HFFc6 (cell line): ENCODE measurements at regions not wholly inside any gene's neighbourhood (a gene's known extent, or its start where the extent isn't known, plus 50 kb on each side); places are given as distances from the start of the nearest gene placed in this dataset.

Experiments
- DNase-seq: peaks from one replicate; pipeline ENCODE4 v3.0.0-alpha.2; 2018
- H3K27ac Mint-ChIP-seq: 2 replicates; pipeline ENCODE4 v1.8.0; 2020; ENCODE audit warnings: mild to moderate bottlenecking, mixed read lengths
- H3K27me3 Mint-ChIP-seq: 2 replicates; pipeline ENCODE4 v1.8.0; 2021; ENCODE audit warnings: mild to moderate bottlenecking, moderate library complexity, mixed read lengths; ENCODE audit not compliant: insufficient read depth
- H3K36me3 Mint-ChIP-seq: 2 replicates; pipeline ENCODE4 v1.8.0; 2021; ENCODE audit warnings: low read depth, mixed read lengths
- H3K4me1 Mint-ChIP-seq: 2 replicates; pipeline ENCODE4 v1.8.0; 2020; ENCODE audit warnings: low read depth, mixed read lengths
- H3K4me3 Mint-ChIP-seq: 2 replicates; pipeline ENCODE4 v1.8.0; 2020; ENCODE audit warnings: mild to moderate bottlenecking, moderate library complexity, mixed read lengths
- H3K9me3 Mint-ChIP-seq: 2 replicates; pipeline ENCODE4 v1.8.0; 2020; ENCODE audit warnings: mild to moderate bottlenecking, mixed read lengths
- TF ChIP-seq, protein P1 (sequence below): fragments of 200-600 bp; sonication (generic); IDR thresholded peaks from 2 replicates; pipeline ENCODE4 v1.5.0; 2021; ENCODE audit warnings: antibody characterized with exemption, mild to moderate bottlenecking

GRCh38 chr3:74009961-74010844 lies 385.5 kb upstream of the PDZRN3 start:
- Mint-ChIP-seq H3K4me3 (no peak overlapping the region), H3K4me1 (no peaks in the 10 kb centered on the region)
- TF ChIP-seq, protein P1, sequence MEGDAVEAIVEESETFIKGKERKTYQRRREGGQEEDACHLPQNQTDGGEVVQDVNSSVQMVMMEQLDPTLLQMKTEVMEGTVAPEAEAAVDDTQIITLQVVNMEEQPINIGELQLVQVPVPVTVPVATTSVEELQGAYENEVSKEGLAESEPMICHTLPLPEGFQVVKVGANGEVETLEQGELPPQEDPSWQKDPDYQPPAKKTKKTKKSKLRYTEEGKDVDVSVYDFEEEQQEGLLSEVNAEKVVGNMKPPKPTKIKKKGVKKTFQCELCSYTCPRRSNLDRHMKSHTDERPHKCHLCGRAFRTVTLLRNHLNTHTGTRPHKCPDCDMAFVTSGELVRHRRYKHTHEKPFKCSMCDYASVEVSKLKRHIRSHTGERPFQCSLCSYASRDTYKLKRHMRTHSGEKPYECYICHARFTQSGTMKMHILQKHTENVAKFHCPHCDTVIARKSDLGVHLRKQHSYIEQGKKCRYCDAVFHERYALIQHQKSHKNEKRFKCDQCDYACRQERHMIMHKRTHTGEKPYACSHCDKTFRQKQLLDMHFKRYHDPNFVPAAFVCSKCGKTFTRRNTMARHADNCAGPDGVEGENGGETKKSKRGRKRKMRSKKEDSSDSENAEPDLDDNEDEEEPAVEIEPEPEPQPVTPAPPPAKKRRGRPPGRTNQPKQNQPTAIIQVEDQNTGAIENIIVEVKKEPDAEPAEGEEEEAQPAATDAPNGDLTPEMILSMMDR = no peak

DNA sequence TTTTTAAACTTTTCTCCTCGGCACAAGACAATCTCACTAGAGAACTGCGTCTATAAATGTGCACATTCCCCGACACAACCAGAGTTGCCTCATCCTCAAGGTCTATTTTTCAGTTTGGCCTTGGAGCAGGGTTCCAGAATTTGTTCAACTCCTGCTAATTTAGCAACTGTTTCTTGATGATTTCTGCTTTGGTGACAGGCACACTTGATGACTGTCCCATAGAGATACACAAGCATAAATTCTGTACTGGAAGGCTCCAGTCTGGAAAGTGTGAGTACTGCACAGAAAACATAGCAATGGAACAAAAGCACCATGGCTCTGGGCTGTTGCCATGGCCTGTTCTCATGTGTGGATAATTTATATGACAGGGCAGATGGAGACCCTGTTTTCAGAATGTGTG lies 379.6 kb upstream of the PDZRN3 start:
- H3K36me3 Mint-ChIP-seq = no peaks in the 10 kb centered on the region
- H3K27ac Mint-ChIP-seq = no peak overlapping the region

More at GRCh38 chr3:74009961-74010844, 385.5 kb upstream of the PDZRN3 start:
- Mint-ChIP-seq H3K27ac (no peak overlapping the region), H3K9me3 (no peaks in the 10 kb centered on the region), H3K36me3 (no peaks in the 10 kb centered on the region), H3K27me3 (no peaks in the 10 kb centered on the region)
- no peak for DNase-seq

DNA sequence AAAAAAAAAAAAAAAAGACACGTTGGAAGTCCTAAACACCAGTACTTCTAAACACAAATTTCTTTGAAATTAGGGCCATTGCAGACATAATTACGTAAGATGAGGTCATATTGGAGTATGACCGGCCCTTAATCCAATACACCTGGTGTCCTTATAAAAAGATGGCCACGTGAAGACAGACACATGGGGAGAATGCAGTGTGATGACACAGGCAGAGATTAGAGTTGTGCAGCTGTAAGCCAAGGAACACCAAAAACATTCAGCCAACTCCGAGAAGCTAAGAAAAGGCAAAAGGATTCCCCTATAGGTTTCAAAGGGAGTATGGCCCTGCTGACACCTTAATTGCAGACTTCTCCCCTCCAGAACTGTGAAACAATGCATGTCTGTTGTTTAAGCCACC lies 379.0 kb upstream of the PDZRN3 start:
- TF ChIP-seq, protein P1 = no peak
- no peaks in the 10 kb centered on the region for H3K4me1 Mint-ChIP-seq
- DNase-seq = no peak
- no peak overlapping the region for H3K27ac Mint-ChIP-seq
- H3K27me3 Mint-ChIP-seq = no peaks in the 10 kb centered on the region
- H3K4me3 Mint-ChIP-seq = no peak overlapping the region
- no peaks in the 10 kb centered on the region; the same call in 1 of the 2 replicates for H3K9me3 Mint-ChIP-seq
- no peaks in the 10 kb centered on the region for H3K36me3 Mint-ChIP-seq

More for the DNA sequence above, 379.6 kb upstream of the PDZRN3 start:
- no peak overlapping the region for H3K4me3 Mint-ChIP-seq
- no peaks in the 10 kb centered on the region for H3K9me3 Mint-ChIP-seq
- TF ChIP-seq, protein P1 = no peak
- no peaks in the 10 kb centered on the region for H3K4me1 Mint-ChIP-seq
- DNase-seq = no peak
- no peaks in the 10 kb centered on the region for H3K27me3 Mint-ChIP-seq

- no peak for DNase-seq
- no peaks in the 10 kb centered on the region; the same call in 1 of the 2 replicates for H3K9me3 Mint-ChIP-seq
- H3K27ac Mint-ChIP-seq = no peak overlapping the region
- no peaks in the 10 kb centered on the region for H3K4me1 Mint-ChIP-seq
- no peaks in the 10 kb centered on the region for H3K27me3 Mint-ChIP-seq
- TF ChIP-seq, protein P1 = no peak
- H3K36me3 Mint-ChIP-seq = no peaks in the 10 kb centered on the region
- H3K4me3 Mint-ChIP-seq = no peak overlapping the region
These were observed 376.7 kb upstream of the PDZRN3 start for GRCh38 chr3:74001436-74001835.

DNA sequence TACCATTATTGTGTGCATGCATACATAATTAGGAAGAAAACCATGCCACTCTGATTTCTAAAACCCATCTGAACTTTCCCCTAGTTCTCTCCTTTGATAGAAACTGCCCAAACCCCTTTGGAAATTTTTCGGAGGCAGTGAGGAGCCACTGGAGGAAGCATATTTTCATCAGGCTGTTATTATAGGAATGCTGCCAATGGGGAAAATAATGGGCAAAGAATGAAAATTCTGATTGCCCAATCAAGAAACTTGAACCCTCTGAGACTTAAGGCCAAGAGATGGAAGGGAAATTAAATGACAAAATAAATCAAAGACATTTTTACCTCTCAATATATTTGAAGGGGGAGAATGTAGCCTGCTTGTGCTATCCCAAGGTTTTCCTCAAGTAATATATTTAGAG lies 376.0 kb upstream of the PDZRN3 start:
- H3K4me3 Mint-ChIP-seq = no peak overlapping the region
- no peaks in the 10 kb centered on the region; the same call in 1 of the 2 replicates for H3K9me3 Mint-ChIP-seq
- no peaks in the 10 kb centered on the region for H3K36me3 Mint-ChIP-seq
- H3K27me3 Mint-ChIP-seq = no peaks in the 10 kb centered on the region
- DNase-seq = no peak
- TF ChIP-seq, protein P1 = no peak
- no peak overlapping the region for H3K27ac Mint-ChIP-seq
- H3K4me1 Mint-ChIP-seq = no peaks in the 10 kb centered on the region
